GM13977 (cell line): ENCODE measurements at regions not wholly inside any gene's neighbourhood (a gene's known extent, or its start where the extent isn't known, plus 50 kb on each side); places are given as distances from the start of the nearest gene placed in this dataset.

Experiments
- DNase-seq: peaks from one replicate; pipeline ENCODE4 v3.0.0; 2012; ENCODE audit warnings: low spot score
- CTCF ChIP-seq: IDR thresholded peaks from 2 replicates; pipeline ENCODE4 v1.5.1; 2012; ENCODE audit warnings: mild to moderate bottlenecking, control low read depth; ENCODE audit not compliant: insufficient read depth; ENCODE audit errors: extremely low read depth, missing control alignments
- in situ Hi-C: fragments of 300-500 bp; cut with MboI; formaldehyde crosslinking; loops from one replicate; pipeline ENCODE4 v1.12.0; 2022; ENCODE audit warnings: low sequenced_read_pairs, low pct_unique_long_range_greater_than_20kb, mixed read lengths, inconsistent platforms; ENCODE audit not compliant: unreplicated experiment

- in situ Hi-C loops, result no loop called here
- no peak for DNase-seq
- TF ChIP-seq CTCF, result no peak
These were observed 551.5 kb upstream of the PITX2 start for GRCh38 chr4:111174331-111174730.

DNA sequence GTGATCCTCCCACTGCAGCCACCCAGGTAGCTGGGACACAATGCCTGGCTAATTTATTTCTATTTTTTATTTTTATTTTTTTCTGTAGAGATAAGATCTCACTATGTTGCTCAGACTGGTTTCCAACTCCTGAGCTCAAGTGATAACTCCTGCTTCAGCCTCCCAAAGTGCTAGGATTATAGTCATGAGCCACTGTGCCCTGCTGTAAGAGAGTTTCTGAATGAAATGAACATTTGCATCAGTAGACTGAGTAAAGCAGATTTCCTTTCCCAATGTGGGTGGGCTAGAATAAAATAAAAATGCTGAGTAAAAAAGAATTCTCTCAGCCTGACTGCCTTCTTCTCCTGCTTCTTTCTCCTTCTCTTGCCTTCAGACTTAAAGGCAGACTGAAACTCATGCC is 555.4 kb upstream of the PITX2 start:
- no peak for DNase-seq
- in situ Hi-C loops, result no loop called here
- no peak for TF ChIP-seq CTCF

DNA sequence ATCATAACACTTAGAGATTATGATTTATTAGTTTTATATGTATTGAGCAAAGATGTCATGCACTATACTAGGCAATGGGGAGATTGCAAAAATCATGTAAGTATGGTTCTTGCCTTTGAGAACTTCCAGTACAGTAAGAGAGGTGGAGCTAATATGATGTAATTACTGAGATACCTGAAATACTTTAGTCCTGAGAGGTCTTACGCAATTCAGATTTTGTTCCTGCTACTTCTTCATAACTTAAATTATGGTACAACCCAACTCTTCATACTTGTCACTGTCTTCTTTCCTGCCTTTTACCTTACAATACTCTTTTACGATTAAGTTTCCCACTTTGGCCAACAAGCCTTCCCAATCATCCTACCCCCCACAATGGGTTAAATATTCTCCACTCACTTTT is 564.2 kb upstream of the PITX2 start:
- in situ Hi-C loops, result no loop called here
- TF ChIP-seq CTCF, result no peak
- no peak for DNase-seq

GRCh38 chr4:111198446-111198845 is 575.6 kb upstream of the PITX2 start:
- no peak for DNase-seq
- TF ChIP-seq CTCF, result no peak
- in situ Hi-C loops, result no loop called here

- DNase-seq, result no peak
- TF ChIP-seq CTCF, result no peak
- in situ Hi-C loops, result no loop called here
These were observed 581.9 kb upstream of the PITX2 start for GRCh38 chr4:111204797-111205196.

GRCh38 chr4:111208970-111209369 is 586.1 kb upstream of the PITX2 start:
- in situ Hi-C loops, result no loop called here
- no peak for DNase-seq
- TF ChIP-seq CTCF, result no peak

GRCh38 chr4:111209706-111210105 is 586.8 kb upstream of the PITX2 start:
- in situ Hi-C loops, result no loop called here
- no peak for DNase-seq

More at GRCh38 chr4:111209706-111210105, 586.8 kb upstream of the PITX2 start:
- TF ChIP-seq CTCF, result no peak
